ENCODE measurements at regions not wholly inside any gene's neighbourhood (a gene's known extent, or its start where the extent isn't known, plus 50 kb on each side); places are given as distances from the start of the nearest gene placed in this dataset.
A peak's percentile ranks its signal among the peaks of the same experiment; 100 is the strongest.

DNA sequence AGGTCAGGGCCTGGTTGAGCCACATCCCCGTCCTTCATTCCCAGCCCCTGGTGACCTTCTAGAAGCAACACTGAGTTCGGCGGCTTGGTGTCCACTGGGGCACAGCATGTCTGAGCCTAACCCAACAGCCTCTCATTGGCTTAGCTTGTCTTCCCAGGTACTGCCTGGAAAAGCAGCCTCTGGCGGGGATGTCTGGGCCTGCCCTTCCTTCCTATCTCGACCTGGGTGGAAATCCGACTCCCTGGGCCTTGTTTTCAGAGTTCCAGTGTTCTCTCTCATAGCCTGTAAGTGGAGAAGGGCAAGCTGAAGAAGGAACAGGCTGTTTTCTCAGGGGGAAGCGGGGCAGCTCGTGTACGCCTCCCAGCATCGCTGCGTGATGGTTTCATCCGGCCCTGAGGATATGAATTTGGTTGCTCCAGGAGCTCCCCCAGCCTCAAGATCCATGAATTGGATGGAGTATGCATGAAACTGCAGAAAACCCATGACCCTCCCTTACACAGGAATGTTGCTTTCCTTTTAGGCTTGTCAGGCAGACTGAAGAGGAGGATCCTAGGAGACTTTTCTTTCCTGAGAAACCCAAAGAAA lies 116.5 kb upstream of the IRF2BP2 start:
- H3K4me1 Mint-ChIP-seq (ENCODE audit: insufficient read depth, unreplicated experiment) = peaks cover 63% of the 10 kb centered on the region
- peak overlapping the region; percentile 28 for H3K27ac Mint-ChIP-seq (ENCODE audit: low read depth, unreplicated experiment)
- no peaks in the 10 kb centered on the region for H3K36me3 Mint-ChIP-seq (ENCODE audit: insufficient read depth, unreplicated experiment)
- no peaks in the 10 kb centered on the region for H3K27me3 Mint-ChIP-seq (ENCODE audit: insufficient read depth, unreplicated experiment)
- CTCF ChIA-PET = interaction anchor here (0.6 to 8.3 kb wide), 9 partner anchors 46 to 435 kb away, joined by 3 to 76 read pairs (median 3); partner anchors contain the start of genes IRF2BP2 and RBM34
- intact Hi-C loops (cut with micrococcal nuclease) = no loop called here
- no peak for TF ChIP-seq CTCF (IDR thresholded peaks at IDR 0.05; ENCODE audit: unreplicated experiment)
- peak; percentile 47 for DNase-seq (ENCODE audit: unreplicated experiment)
- H3K4me3 Mint-ChIP-seq (ENCODE audit: unreplicated experiment) = no peak overlapping the region
- POLR2A ChIA-PET = interaction anchor here (1.0 to 12.7 kb wide), 9 partner anchors 9 to 353 kb away, joined by 4 to 563 read pairs (median 52); partner anchors contain the start of gene IRF2BP2
- no peaks in the 10 kb centered on the region for H3K9me3 Mint-ChIP-seq (ENCODE audit: unreplicated experiment)
- BruUV-seq (replicated peaks) = no TSS peak

- no peak for TF ChIP-seq CTCF (IDR thresholded peaks at IDR 0.05; ENCODE audit: unreplicated experiment)
- CTCF ChIA-PET = interaction anchor here (0.5 to 8.3 kb wide), 13 partner anchors 46 to 436 kb away, joined by 3 to 76 read pairs (median 3); partner anchors contain the start of genes IRF2BP2 and RBM34
- intact Hi-C loops (cut with micrococcal nuclease) = loop anchor here (2.0 kb wide), 1 partner anchor 199 kb away; no protein-coding TSS in a partner anchor
- Mint-ChIP-seq H3K27me3 (ENCODE audit: insufficient read depth, unreplicated experiment) (no peaks in the 10 kb centered on the region), H3K36me3 (ENCODE audit: insufficient read depth, unreplicated experiment) (no peaks in the 10 kb centered on the region), H3K4me1 (ENCODE audit: insufficient read depth, unreplicated experiment) (peaks cover 64% of the 10 kb centered on the region), H3K4me3 (ENCODE audit: unreplicated experiment) (peak overlapping the region; percentile 61), H3K27ac (ENCODE audit: low read depth, unreplicated experiment) (peak overlapping the region; percentile 96), H3K9me3 (ENCODE audit: unreplicated experiment) (no peaks in the 10 kb centered on the region)
- no TSS peak for BruUV-seq (replicated peaks)
- POLR2A ChIA-PET = interaction anchor here (0.6 to 12.7 kb wide), 27 partner anchors 13 to 402 kb away, joined by 3 to 563 read pairs (median 7); partner anchors contain the start of gene IRF2BP2
- peak; percentile 67 for DNase-seq (ENCODE audit: unreplicated experiment)
These were observed 115.5 kb upstream of the IRF2BP2 start for GRCh38 chr1:234725177-234726132.

- no TSS peak for BruUV-seq (replicated peaks)
- Mint-ChIP-seq H3K9me3 (ENCODE audit: unreplicated experiment) (no peaks in the 10 kb centered on the region), H3K4me3 (ENCODE audit: unreplicated experiment) (peak overlapping the region; percentile 61), H3K4me1 (ENCODE audit: insufficient read depth, unreplicated experiment) (peaks cover 70% of the 10 kb centered on the region), H3K27me3 (ENCODE audit: insufficient read depth, unreplicated experiment) (no peaks in the 10 kb centered on the region), H3K36me3 (ENCODE audit: insufficient read depth, unreplicated experiment) (no peaks in the 10 kb centered on the region), H3K27ac (ENCODE audit: low read depth, unreplicated experiment) (peak overlapping the region; percentile 96)
- no peak for TF ChIP-seq CTCF (IDR thresholded peaks at IDR 0.05; ENCODE audit: unreplicated experiment)
- ChIA-PET CTCF (interaction anchor here (0.6 to 8.3 kb wide), 23 partner anchors 10 to 364 kb away, joined by 3 to 76 read pairs (median 5); partner anchors contain the start of gene IRF2BP2), POLR2A (interaction anchor here (0.6 to 12.7 kb wide), 85 partner anchors 8 to 779 kb away, joined by 3 to 563 read pairs (median 7); partner anchors contain the start of genes B3GALNT2, COA6 and IRF2BP2)
- DNase-seq (ENCODE audit: unreplicated experiment) = no peak
- intact Hi-C loops (cut with micrococcal nuclease) = loop anchor here (1.0 to 2.0 kb wide), 9 partner anchors 48 to 359 kb away; no protein-coding TSS in a partner anchor
These were observed 114.7 kb upstream of the IRF2BP2 start for GRCh38 chr1:234724516-234725176.
